RCC 7860 (cell line): ENCODE measurements at regions not wholly inside any gene's neighbourhood (a gene's known extent, or its start where the extent isn't known, plus 50 kb on each side); places are given as distances from the start of the nearest gene placed in this dataset.

Experiments used
- DNase-seq: peaks from one replicate; pipeline ENCODE4 v3.0.0-alpha.2; 2015; ENCODE audit warnings: low spot score
- FAIRE-seq: peaks from 2 replicates; lab custom pipeline; 2012; peaks lifted over from hg19 to GRCh38; lab: Jason Lieb, UNC

GRCh38 chr3:180529778-180530177 is 72.2 kb upstream of the TTC14 start:
- FAIRE-seq: no peak
- DNase-seq: no peak

- FAIRE-seq (no peak), DNase-seq (no peak)
These were observed 71.7 kb upstream of the TTC14 start for GRCh38 chr3:180530276-180530675.

- no peak for FAIRE-seq
- DNase-seq: no peak
These were observed 70.4 kb upstream of the TTC14 start for GRCh38 chr3:180531303-180532278.

GRCh38 chr3:180534828-180535227 is 67.1 kb upstream of the TTC14 start:
- FAIRE-seq (no peak), DNase-seq (no peak)

GRCh38 chr3:180538493-180538892 is 63.5 kb upstream of the TTC14 start:
- DNase-seq: no peak

GRCh38 chr3:180543877-180544276 is 58.1 kb upstream of the TTC14 start:
- FAIRE-seq (no peak), DNase-seq (no peak)

More at GRCh38 chr3:180538493-180538892, 63.5 kb upstream of the TTC14 start:
- FAIRE-seq: no peak

GRCh38 chr3:180546863-180547262 is 55.1 kb upstream of the TTC14 start:
- no peak for FAIRE-seq
- DNase-seq: no peak

- FAIRE-seq: no peak
- no peak for DNase-seq
These were observed 53.9 kb upstream of the TTC14 start for GRCh38 chr3:180548050-180548449.
